Smooth muscle cell (in vitro differentiated cells): ENCODE measurements at regions not wholly inside any gene's neighbourhood (a gene's known extent, or its start where the extent isn't known, plus 50 kb on each side); places are given as distances from the start of the nearest gene placed in this dataset.
A peak's percentile ranks its signal among the peaks of the same experiment; 100 is the strongest.

Experiments
- DNase-seq: peaks from one replicate; lab custom pipeline; 2025; ENCODE audit not compliant: unreplicated experiment; lab: John Stamatoyannopoulos, UW
- H2AFZ ChIP-seq: fragments of 200-600 bp; sonication (generic); 2 replicates; pipeline ENCODE4 v1.6.0; 2016; ENCODE audit warnings: antibody characterized with exemption, low read depth, mild to moderate bottlenecking
- H3F3A ChIP-seq: fragments of 200-600 bp; sonication (generic); 2 replicates; pipeline ENCODE4 v1.6.0; 2017; ENCODE audit warnings: antibody characterized with exemption, low read depth
- H3K27ac ChIP-seq: fragments of 200-600 bp; sonication (generic); 2 replicates; pipeline ENCODE4 v1.5.1; 2016; ENCODE audit warnings: low read depth, mild to moderate bottlenecking
- H3K27me3 ChIP-seq: fragments of 200-600 bp; sonication (generic); 2 replicates; pipeline ENCODE4 v1.6.1; 2016; ENCODE audit warnings: low read depth, mild to moderate bottlenecking
- H3K36me3 ChIP-seq: fragments of 200-600 bp; sonication (generic); 2 replicates; pipeline ENCODE4 v1.5.1; 2016; ENCODE audit warnings: low read depth
- H3K4me1 ChIP-seq: fragments of 200-600 bp; sonication (generic); 2 replicates; pipeline ENCODE4 v1.5.1; 2016; ENCODE audit warnings: low read depth
- H3K4me2 ChIP-seq: fragments of 200-600 bp; sonication (generic); 2 replicates; pipeline ENCODE4 v1.6.0; 2016; ENCODE audit warnings: mild to moderate bottlenecking
- H3K4me3 ChIP-seq: fragments of 200-600 bp; sonication (generic); 2 replicates; pipeline ENCODE4 v1.5.1; 2016; ENCODE audit warnings: mild to moderate bottlenecking
- H3K79me2 ChIP-seq: fragments of 200-600 bp; sonication (generic); 2 replicates; pipeline ENCODE4 v1.6.0; 2016; ENCODE audit warnings: low read depth, mild to moderate bottlenecking
- H3K9ac ChIP-seq: fragments of 200-600 bp; sonication (generic); 2 replicates; pipeline ENCODE4 v1.6.0; 2016; ENCODE audit warnings: low read depth
- H3K9me3 ChIP-seq: fragments of 200-600 bp; sonication (generic); replicated peaks from 2 replicates; pipeline ENCODE4 v1.5.1; 2016; ENCODE audit warnings: low read depth
- H4K20me1 ChIP-seq: fragments of 200-600 bp; sonication (generic); 2 replicates; pipeline ENCODE4 v1.6.0; 2016; ENCODE audit warnings: low read depth
- CTCF ChIP-seq: fragments of 200-600 bp; sonication (generic); IDR thresholded peaks from 2 replicates; pipeline ENCODE4 v1.5.1; 2017; ENCODE audit warnings: borderline replicate concordance, mild to moderate bottlenecking, antibody characterized with exemption; ENCODE audit not compliant: insufficient read depth, poor library complexity, severe bottlenecking
- WGBS: methylation state at CpG from one replicate; pipeline ENCODE4 v1.1.7; 2016; ENCODE audit warnings: low lambda C conversion rate; 5-methylcytosine and 5-hydroxymethylcytosine counted together

- H3F3A ChIP-seq = no peaks in the 10 kb centered on the region
- H4K20me1 ChIP-seq = no peaks in the 10 kb centered on the region
- H3K4me2 ChIP-seq = no peak overlapping the region
- no peaks in the 10 kb centered on the region for H3K9me3 ChIP-seq
- H3K9ac ChIP-seq = no peak overlapping the region
- H3K4me1 ChIP-seq = no peaks in the 10 kb centered on the region
- TF ChIP-seq CTCF = no peak
- DNase-seq = no peak
- H3K27me3 ChIP-seq = no peaks in the 10 kb centered on the region
- H3K27ac ChIP-seq = no peak overlapping the region
- H3K79me2 ChIP-seq = no peaks in the 10 kb centered on the region
- peak overlapping the region; percentile 4 for H2AFZ ChIP-seq
- no peaks in the 10 kb centered on the region for H3K36me3 ChIP-seq
- WGBS = 60% methylated on average over 6 of the region's 6 CpGs
- no peak overlapping the region for H3K4me3 ChIP-seq
Measured at GRCh38 chr6:101296169-101296960, 97.1 kb upstream of the GRIK2 start.

- Histone ChIP-seq H3K9me3 (peaks cover 6% of the 10 kb centered on the region), H3K4me2 (no peak overlapping the region), H3K4me3 (no peak overlapping the region), H3K27ac (no peak overlapping the region), H3F3A (no peaks in the 10 kb centered on the region), H2AFZ (no peak overlapping the region), H3K79me2 (no peaks in the 10 kb centered on the region), H3K36me3 (no peaks in the 10 kb centered on the region), H3K4me1 (no peaks in the 10 kb centered on the region), H3K27me3 (no peaks in the 10 kb centered on the region), H3K9ac (no peak overlapping the region), H4K20me1 (no peaks in the 10 kb centered on the region)
- no peak for DNase-seq
- WGBS = 100% methylated on average over 1 of the region's 1 CpG
- TF ChIP-seq CTCF = no peak
Measured at GRCh38 chr6:101302593-101302992, 90.9 kb upstream of the GRIK2 start.

GRCh38 chr6:101303495-101303894 lies 90.0 kb upstream of the GRIK2 start:
- no peaks in the 10 kb centered on the region for H3K4me1 ChIP-seq
- H3K9ac ChIP-seq = no peak overlapping the region
- no peaks in the 10 kb centered on the region for H3K27me3 ChIP-seq
- H3K36me3 ChIP-seq = no peaks in the 10 kb centered on the region
- no peak overlapping the region for H2AFZ ChIP-seq
- no peak overlapping the region for H3K27ac ChIP-seq
- 90% methylated on average over 2 of the region's 2 CpGs for WGBS
- no peak for DNase-seq
- H3K79me2 ChIP-seq = no peaks in the 10 kb centered on the region
- peaks cover 6% of the 10 kb centered on the region for H3K9me3 ChIP-seq
- no peak for TF ChIP-seq CTCF
- H3F3A ChIP-seq = no peaks in the 10 kb centered on the region
- no peaks in the 10 kb centered on the region for H4K20me1 ChIP-seq
- H3K4me3 ChIP-seq = no peak overlapping the region
- H3K4me2 ChIP-seq = no peak overlapping the region

- 95% methylated on average over 2 of the region's 2 CpGs for WGBS
- no peak overlapping the region for H3K9ac ChIP-seq
- H2AFZ ChIP-seq = no peak overlapping the region
- H3K27ac ChIP-seq = no peak overlapping the region
- no peak overlapping the region for H3K4me2 ChIP-seq
- TF ChIP-seq CTCF = no peak
- no peaks in the 10 kb centered on the region for H3K27me3 ChIP-seq
- H4K20me1 ChIP-seq = no peaks in the 10 kb centered on the region
- H3K4me3 ChIP-seq = no peak overlapping the region
- no peaks in the 10 kb centered on the region for H3F3A ChIP-seq
- H3K4me1 ChIP-seq = no peaks in the 10 kb centered on the region
- no peaks in the 10 kb centered on the region for H3K9me3 ChIP-seq
- no peaks in the 10 kb centered on the region for H3K36me3 ChIP-seq
- no peaks in the 10 kb centered on the region for H3K79me2 ChIP-seq
- DNase-seq = no peak
Measured at GRCh38 chr6:101312652-101313051, 80.9 kb upstream of the GRIK2 start.
